ENCODE measurements at regions not wholly inside any gene's neighbourhood (a gene's known extent, or its start where the extent isn't known, plus 50 kb on each side); places are given as distances from the start of the nearest gene placed in this dataset.

DNA sequence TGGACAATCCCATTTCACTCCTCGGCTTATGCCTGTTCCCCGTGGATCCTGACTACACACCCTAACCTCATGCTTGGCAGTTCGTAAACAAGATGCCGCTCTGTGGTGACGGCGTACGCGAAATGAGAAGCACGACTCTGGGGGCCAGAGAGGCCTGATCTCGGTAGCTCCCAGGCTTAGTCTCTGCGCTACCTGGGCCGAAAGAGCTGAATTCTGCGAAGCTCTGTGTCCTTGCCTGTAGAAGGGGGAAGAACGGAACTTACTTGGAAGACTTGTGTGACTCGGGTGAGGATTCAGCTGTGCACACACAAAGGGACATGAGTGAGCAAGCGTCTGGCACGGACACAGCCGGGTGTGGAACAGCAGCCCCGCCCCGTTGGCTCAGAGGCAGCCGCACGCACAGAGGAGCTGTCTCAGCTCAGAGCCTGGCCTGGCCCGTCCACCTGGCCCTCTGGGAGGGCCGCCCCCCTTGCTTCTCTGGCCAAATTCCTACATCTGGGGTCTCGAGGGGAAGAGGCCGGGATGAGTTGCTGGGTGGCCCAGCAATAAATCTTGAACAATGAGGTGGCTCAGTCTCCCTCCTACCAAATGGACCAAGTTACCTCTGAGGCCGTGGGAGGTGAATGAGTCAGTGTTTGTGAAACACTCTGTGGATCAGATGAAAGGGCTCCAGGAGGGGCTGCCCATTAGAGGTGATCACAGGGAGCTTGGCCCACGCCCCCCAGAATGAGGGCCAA is 83.8 kb downstream of the PDGFA start:
- DNase-seq (ENCODE audit: low read depth, low spot score) = no peak
- Histone ChIP-seq H3K9me3 (replicated peaks; ENCODE audit: control insufficient read depth, insufficient read depth, low read length) (no peaks in the 10 kb centered on the region; the same call in 2 of the 3 replicates), H3K4me2 (ENCODE audit: control insufficient read depth, insufficient read depth) (no peak overlapping the region), H3K27me3 (replicated peaks in 1 of 2; ENCODE audit: control insufficient read depth in 2 of 2, insufficient read depth in 2 of 2, low read length in 1 of 2) (no peaks in the 10 kb centered on the region), H3K4me1 (ENCODE audit: control insufficient read depth, insufficient read depth, low read length) (no peaks in the 10 kb centered on the region), H3K9ac (ENCODE audit: control insufficient read depth, insufficient read depth, low read length) (no peak overlapping the region), H2AFZ (ENCODE audit: control insufficient read depth, low read depth, low read length) (no peak overlapping the region), H3K36me3 (ENCODE audit: control insufficient read depth in 2 of 2, insufficient read depth in 2 of 2, low read length in 1 of 2) (no peaks in the 10 kb centered on the region), H4K20me1 (ENCODE audit: control insufficient read depth, insufficient read depth) (no peaks in the 10 kb centered on the region), H3K4me3 (no peak overlapping the region), H3K79me2 (ENCODE audit: control insufficient read depth, insufficient read depth, low read length) (no peaks in the 10 kb centered on the region), H3K27ac (ENCODE audit: control insufficient read depth, insufficient read depth) (no peak overlapping the region)
- no peak for ATAC-seq
- SMC1A ChIA-PET (ENCODE audit: uncharacterized antibody, unreplicated experiment) = no interaction called here
- RAD21 ChIA-PET (ENCODE audit: unreplicated experiment) = no interaction called here
- no peak for FAIRE-seq
- intact Hi-C loops (cut with micrococcal nuclease; ENCODE audit: unreplicated experiment) (no loop called here), in situ Hi-C loops (cut with MboI) (no loop called here)
- TF ChIP-seq, protein P1, sequence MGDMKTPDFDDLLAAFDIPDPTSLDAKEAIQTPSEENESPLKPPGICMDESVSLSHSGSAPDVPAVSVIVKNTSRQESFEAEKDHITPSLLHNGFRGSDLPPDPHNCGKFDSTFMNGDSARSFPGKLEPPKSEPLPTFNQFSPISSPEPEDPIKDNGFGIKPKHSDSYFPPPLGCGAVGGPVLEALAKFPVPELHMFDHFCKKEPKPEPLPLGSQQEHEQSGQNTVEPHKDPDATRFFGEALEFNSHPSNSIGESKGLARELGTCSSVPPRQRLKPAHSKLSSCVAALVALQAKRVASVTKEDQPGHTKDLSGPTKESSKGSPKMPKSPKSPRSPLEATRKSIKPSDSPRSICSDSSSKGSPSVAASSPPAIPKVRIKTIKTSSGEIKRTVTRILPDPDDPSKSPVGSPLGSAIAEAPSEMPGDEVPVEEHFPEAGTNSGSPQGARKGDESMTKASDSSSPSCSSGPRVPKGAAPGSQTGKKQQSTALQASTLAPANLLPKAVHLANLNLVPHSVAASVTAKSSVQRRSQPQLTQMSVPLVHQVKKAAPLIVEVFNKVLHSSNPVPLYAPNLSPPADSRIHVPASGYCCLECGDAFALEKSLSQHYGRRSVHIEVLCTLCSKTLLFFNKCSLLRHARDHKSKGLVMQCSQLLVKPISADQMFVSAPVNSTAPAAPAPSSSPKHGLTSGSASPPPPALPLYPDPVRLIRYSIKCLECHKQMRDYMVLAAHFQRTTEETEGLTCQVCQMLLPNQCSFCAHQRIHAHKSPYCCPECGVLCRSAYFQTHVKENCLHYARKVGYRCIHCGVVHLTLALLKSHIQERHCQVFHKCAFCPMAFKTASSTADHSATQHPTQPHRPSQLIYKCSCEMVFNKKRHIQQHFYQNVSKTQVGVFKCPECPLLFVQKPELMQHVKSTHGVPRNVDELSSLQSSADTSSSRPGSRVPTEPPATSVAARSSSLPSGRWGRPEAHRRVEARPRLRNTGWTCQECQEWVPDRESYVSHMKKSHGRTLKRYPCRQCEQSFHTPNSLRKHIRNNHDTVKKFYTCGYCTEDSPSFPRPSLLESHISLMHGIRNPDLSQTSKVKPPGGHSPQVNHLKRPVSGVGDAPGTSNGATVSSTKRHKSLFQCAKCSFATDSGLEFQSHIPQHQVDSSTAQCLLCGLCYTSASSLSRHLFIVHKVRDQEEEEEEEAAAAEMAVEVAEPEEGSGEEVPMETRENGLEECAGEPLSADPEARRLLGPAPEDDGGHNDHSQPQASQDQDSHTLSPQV (IDR thresholded peaks at IDR 0.05) = no peak
- TF ChIP-seq KLF5 (IDR thresholded peaks at IDR 0.05; ENCODE audit: partially characterized antibody) (no peak), ZNF217 (IDR thresholded peaks at IDR 0.05) (no peak), GATAD2B (conservative IDR thresholded peaks at IDR 0.05; ENCODE audit: low read depth) (no peak), ZNF622 (IDR thresholded peaks at IDR 0.05) (no peak), MEF2A (IDR thresholded peaks at IDR 0.05; ENCODE audit: insufficient read depth, low read depth, low read length) (no peak), POU2F2 (IDR thresholded peaks at IDR 0.05; ENCODE audit: borderline replicate concordance, low read depth, low read length) (no peak), TCF7 (IDR thresholded peaks at IDR 0.05; ENCODE audit: borderline replicate concordance) (no peak), SIN3A (IDR thresholded peaks at IDR 0.05; ENCODE audit: low read depth, low read length) (no peak), SMC3 (IDR thresholded peaks at IDR 0.05; ENCODE audit: borderline replicate concordance, low read length) (no peak), SMARCA5 (IDR thresholded peaks at IDR 0.05) (no peak), YY1 (IDR thresholded peaks at IDR 0.05; ENCODE audit: low read depth, low read length) (no peak), BMI1 (IDR thresholded peaks at IDR 0.05; ENCODE audit: borderline replicate concordance) (no peak), FOXM1 (IDR thresholded peaks at IDR 0.05; ENCODE audit: low read depth, low read length) (no peak)
- TF ChIP-seq, protein P2, sequence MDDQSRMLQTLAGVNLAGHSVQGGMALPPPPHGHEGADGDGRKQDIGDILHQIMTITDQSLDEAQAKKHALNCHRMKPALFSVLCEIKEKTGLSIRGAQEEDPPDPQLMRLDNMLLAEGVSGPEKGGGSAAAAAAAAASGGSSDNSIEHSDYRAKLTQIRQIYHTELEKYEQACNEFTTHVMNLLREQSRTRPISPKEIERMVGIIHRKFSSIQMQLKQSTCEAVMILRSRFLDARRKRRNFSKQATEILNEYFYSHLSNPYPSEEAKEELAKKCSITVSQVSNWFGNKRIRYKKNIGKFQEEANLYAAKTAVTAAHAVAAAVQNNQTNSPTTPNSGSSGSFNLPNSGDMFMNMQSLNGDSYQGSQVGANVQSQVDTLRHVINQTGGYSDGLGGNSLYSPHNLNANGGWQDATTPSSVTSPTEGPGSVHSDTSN (IDR thresholded peaks at IDR 0.05; ENCODE audit: insufficient replicate concordance, low read depth, low read length) = no peak
- CTCF ChIA-PET = no interaction called here
- POLR2A ChIA-PET = no interaction called here
- no TSS peak for BruUV-seq (replicated peaks)
- WGBS (ENCODE audit: insufficient coverage, insufficient replicate concordance, low lambda C conversion rate, missing lambda C conversion rate) = 59% methylated on average over 28 of the region's 28 CpGs

Measured in GM12878 (cell line).